ENCODE measurements at regions not wholly inside any gene's neighbourhood (a gene's known extent, or its start where the extent isn't known, plus 50 kb on each side); places are given as distances from the start of the nearest gene placed in this dataset.

DNA sequence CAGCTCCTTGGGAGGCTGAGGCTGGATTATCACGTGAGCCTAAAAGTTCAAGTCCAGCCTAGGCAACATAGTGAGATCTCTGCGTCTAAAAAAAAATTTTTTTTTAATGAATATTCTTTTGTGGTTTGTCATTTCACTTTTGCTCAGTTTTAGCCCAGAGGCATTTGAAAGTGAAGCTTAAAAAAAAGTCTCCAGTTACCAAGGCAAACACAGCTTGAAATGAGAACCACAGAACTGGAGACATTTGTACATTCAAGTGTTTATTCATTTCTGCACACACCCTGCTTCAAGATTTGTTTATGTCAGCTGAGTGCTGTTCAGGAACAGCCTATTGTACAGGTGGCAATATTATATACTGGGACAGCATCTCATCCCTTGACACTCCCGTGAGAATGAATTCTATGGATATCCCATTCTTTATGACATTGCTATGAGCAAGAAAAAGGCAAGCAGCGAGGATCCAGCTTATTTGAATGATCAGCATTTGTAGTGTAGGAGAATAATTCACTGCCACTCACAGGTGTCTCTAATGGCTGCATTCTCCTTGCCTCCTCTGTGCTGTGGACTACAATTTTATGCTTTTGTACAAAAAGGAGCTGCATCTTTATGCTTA lies 444.8 kb upstream of the GRM7 start:
- TF ChIP-seq EZH2 (IDR thresholded peaks at IDR 0.05; ENCODE audit: insufficient read depth, low read length) = no peak
- TF ChIP-seq, protein P1, sequence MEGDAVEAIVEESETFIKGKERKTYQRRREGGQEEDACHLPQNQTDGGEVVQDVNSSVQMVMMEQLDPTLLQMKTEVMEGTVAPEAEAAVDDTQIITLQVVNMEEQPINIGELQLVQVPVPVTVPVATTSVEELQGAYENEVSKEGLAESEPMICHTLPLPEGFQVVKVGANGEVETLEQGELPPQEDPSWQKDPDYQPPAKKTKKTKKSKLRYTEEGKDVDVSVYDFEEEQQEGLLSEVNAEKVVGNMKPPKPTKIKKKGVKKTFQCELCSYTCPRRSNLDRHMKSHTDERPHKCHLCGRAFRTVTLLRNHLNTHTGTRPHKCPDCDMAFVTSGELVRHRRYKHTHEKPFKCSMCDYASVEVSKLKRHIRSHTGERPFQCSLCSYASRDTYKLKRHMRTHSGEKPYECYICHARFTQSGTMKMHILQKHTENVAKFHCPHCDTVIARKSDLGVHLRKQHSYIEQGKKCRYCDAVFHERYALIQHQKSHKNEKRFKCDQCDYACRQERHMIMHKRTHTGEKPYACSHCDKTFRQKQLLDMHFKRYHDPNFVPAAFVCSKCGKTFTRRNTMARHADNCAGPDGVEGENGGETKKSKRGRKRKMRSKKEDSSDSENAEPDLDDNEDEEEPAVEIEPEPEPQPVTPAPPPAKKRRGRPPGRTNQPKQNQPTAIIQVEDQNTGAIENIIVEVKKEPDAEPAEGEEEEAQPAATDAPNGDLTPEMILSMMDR (IDR thresholded peaks at IDR 0.05; ENCODE audit: insufficient read depth, low read depth, low read length) = no peak
